ENCODE measurements at regions not wholly inside any gene's neighbourhood (a gene's known extent, or its start where the extent isn't known, plus 50 kb on each side); places are given as distances from the start of the nearest gene placed in this dataset.

DNA sequence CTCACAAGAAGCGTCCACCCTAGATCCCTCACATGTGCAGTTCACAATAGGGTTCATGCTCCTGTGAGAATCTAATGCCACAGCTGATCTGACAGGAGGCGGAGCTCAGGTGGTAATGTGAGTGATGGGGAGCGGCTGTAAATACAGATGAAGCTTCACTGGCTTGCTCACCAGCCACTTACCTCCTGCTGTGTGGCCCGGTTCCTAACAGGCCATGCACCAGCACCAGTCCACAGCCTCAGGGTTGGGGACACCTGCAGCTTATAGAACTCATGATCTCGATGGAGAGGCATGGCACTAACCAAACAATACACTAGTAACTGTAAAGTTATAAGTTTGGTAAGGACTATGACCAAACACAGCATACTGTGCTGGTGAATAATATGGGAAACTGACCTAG lies 368.0 kb upstream of the CDH5 start:
- no peak for DNase-seq

GRCh38 chr16:65994291-65994690 lies 372.2 kb upstream of the CDH5 start:
- DNase-seq = no peak

- no peak for DNase-seq
These were observed 375.3 kb upstream of the CDH5 start for GRCh38 chr16:65991149-65991701.

DNA sequence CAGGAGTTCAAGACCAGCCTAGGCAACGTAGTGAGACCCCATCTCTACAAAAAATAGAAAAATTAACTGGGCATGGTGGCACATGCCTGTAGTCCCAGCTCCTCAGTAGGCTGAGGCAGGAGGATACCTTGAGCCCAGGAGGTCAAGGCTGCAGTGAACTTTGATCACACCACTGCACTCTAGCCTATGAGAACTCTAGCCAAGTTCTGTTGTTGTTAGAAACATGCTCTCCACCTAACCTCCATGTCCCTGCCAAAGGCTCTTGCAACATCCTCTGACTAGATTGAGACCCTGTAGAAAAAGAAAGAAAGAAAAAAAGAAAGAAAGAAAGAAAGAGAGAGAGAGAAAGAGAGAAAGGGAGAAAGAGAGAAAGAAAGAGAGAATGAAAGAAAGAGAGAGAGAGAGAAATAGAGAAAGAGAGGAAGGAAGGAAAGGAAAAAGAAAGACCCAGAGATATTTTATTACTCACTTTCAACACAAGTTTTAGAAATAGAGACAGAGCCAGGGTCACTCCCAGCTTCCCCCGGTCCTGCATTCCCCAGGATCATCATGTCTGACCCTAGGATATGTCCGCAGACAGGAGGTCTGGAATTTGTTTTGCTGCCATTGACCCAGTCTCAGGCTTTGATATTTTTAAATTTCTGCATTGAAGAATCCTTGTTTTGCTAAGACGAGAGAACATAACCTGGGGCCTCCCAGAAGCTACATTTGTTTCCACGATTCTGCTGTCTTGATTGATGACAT lies 376.5 kb upstream of the CDH5 start:
- no peak for DNase-seq

DNA sequence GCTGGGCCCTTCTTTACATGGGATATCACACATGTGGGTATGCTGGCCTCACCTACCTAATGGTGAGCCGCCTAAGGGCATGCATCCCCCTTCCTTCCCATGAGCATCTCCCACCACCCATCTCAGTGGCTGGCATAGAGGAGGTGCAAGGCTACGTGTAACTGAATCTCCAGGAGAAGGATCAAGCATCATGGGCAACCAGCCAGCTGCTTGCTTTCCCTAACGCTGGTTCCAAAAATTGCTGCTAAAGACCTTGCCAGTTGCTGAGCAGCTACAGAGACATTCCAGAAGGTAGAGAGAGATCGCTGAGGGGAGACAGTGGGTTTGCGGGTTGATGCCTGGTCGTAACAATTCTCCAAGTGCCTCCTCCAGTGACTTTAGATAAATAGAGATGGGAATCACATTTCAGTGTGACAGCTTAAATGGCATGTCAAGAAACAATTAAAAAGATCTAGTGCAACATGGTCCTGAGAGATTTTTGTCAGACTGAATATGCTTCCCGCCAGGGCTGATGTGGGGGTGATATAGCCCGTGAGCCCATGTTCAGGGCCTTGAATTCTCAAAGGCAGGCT lies 378.4 kb upstream of the CDH5 start:
- DNase-seq = no peak

DNA sequence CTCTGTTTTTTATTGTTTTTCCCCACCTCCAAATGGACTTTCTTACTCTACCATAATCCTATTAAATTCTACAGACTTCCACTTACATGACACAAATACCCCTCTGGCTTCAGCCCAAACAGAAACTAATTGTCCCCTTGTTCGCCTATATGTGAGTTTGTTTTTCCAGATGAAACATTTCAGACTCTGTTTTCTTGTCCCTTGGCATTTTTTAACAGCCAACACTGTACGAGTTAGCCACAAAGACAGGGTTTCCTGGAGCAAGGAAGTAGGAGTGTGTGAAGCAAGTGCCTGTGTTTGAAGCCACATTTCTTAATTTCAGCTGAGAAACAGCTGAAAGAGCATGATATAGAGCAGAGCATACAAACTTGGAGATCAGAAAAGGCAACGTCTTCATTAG lies 382.2 kb upstream of the CDH5 start:
- DNase-seq = no peak

DNA sequence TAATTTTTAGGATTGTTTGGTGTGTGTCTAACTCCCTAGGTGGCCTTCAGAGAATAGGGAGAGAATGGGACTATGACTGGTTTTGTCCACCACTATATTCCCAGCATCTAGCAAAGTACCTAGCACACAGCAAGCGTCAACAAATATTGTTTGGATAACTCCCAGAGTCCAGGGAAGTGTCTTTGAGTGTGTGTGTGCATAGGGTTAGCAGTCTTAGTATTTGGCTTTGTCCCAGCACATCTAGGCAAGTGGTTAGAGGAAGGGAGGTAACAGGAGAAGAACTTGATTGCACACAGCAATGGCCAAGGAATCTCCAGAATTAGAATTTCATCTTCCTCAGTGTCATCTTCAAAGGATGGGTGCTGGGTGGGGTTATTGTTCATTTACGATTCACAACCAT lies 385.4 kb upstream of the CDH5 start:
- DNase-seq = no peak

- no peak for DNase-seq
These were observed 391.3 kb upstream of the CDH5 start for GRCh38 chr16:65975049-65975708.

DNA sequence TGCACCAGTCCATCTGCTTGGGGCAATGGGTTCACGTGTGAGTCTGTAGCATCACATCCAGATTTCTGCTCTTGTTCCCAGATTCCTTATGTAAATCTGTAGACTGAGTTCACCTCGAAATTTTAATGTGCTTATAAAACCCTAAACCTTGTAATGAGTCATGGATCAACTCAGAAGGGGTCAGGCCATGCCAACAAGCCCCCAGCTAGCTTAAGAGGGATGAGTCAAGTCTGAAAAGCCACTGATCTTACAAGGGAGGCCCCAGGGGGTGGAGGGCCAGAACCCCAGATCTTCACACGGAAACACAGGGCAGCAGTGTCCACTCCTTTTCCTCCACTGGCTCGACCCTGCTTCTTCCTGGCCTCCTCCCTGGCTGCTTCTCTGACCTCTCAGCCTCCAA lies 399.1 kb upstream of the CDH5 start:
- no peak for DNase-seq

DNA sequence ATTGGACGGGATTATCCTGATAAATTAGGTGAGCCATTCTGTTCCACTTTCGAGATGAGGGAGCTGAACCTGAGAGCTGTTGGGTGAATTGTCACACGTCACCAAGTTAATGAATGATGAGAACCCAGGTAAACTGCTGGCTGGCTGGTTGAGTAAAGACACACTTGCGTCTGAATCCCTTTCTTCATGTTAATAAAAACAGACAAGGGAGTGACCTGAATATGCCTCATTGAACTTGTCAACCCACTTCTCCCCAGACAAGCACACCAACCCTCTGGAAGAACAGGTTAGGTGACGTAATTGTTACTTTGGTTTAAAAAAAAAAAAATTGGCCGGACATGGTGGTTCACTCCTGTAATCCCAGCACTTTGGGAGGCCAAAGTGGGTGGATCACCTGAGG lies 400.9 kb upstream of the CDH5 start:
- DNase-seq = no peak

DNA sequence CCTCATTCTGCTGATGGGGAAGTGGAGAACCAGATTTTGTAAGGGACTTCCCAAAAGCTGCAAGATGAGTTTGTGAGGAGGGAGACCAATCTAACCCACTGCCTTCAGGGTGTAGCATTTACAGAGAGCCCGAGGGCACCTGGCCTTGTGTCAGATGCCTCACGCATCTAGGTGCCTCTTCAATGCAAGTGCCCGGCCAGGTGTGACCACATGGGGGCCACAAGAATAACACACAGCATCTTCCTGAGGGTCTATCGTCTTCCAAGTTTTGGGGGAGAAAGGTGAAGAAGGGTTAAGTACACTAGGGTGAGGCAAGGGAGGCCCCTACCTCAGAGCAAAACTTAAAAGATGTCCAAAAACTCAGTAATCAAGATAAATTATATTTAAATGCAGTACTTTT lies 401.7 kb upstream of the CDH5 start:
- no peak for DNase-seq

- no peak for DNase-seq
These were observed 404.9 kb upstream of the CDH5 start for GRCh38 chr16:65961476-65962143.

GRCh38 chr16:65959983-65960382 lies 406.5 kb upstream of the CDH5 start:
- DNase-seq = no peak

DNA sequence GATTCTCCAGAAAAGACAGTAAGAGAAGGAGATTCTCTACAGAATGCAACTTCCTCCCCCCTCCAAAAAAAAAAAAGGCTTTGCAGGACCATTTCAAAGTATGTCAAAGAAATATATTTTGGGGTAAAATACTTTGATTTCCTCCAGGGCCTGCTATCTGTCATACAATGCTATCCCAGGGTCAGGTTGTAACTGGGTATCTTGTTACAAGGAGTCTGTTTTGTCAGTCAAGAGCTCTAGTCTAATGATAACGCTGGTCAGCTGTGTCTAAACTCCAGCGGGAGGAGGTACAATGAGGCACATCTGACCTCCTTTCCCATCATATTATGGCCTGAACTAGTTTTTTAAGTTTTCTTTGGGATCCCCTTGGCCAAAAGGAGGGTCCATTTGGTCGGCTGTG lies 408.4 kb upstream of the CDH5 start:
- DNase-seq = no peak

- no peak for DNase-seq
These were observed 410.4 kb upstream of the CDH5 start for GRCh38 chr16:65956100-65956499.

GRCh38 chr16:65954446-65954845 lies 412.0 kb upstream of the CDH5 start:
- DNase-seq = no peak

- no peak for DNase-seq
These were observed 416.3 kb upstream of the CDH5 start for GRCh38 chr16:65950211-65950610.

DNA sequence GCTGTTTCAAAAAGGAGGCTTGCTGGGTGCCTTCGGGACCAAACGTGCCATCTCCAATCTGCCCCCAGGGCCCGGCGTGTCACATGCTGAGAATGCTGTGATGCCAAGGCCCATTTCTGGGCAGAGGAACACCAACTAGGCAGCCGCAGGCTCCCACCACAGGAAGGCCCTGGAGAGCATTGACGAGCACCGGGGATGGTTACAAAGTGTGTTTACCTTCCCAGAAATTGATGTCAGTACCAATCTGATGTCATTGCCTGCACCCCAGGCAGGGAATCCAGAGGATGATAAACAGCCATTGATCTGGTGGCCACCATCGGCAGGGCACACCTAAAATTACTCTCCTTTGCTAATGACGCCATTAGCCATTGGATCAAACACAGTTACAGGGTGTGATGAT lies 418.1 kb upstream of the CDH5 start:
- no peak for DNase-seq

GRCh38 chr16:65947951-65948350 lies 418.5 kb upstream of the CDH5 start:
- DNase-seq = no peak

GRCh38 chr16:65945493-65945892 lies 421.0 kb upstream of the CDH5 start:
- DNase-seq = no peak

GRCh38 chr16:65944361-65944760 lies 422.1 kb upstream of the CDH5 start:
- DNase-seq = no peak

DNA sequence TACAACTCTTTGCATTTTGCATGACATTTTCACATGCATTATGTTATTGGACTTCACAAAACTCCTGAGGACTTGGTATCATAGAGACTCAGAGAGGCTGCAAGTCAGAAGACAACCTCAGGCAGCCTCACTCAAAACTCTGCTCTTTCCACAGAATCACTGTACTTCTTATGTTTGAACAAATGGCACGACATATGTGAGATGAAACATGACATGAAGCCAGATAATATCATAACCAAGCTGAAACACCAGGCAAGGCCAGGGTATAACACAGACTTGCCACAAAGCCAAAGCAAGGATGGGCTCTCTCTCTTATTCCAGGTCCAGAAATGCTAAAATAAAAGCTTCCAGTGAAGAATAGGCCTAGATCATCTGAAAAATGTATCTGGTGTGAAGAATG lies 425.8 kb upstream of the CDH5 start:
- DNase-seq = no peak

DNA sequence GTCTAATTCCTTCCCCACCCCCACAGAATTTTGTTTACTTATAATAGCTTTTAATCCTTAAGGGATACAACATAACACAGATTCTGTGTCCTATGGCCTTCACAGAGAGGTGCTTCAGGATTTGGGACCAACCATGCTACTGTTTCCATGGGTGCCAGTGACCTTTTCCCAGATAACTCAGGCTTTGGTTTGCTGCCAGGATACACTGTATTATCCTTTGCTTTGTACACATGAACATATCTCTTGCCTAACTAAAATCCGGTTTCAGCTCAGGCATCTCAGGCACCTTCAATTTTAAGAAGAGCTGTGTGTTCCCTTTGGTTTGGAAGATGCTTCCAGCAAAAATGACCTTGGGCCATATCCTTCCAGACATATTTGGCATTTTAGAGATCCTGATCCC lies 428.4 kb upstream of the CDH5 start:
- no peak for DNase-seq

DNA sequence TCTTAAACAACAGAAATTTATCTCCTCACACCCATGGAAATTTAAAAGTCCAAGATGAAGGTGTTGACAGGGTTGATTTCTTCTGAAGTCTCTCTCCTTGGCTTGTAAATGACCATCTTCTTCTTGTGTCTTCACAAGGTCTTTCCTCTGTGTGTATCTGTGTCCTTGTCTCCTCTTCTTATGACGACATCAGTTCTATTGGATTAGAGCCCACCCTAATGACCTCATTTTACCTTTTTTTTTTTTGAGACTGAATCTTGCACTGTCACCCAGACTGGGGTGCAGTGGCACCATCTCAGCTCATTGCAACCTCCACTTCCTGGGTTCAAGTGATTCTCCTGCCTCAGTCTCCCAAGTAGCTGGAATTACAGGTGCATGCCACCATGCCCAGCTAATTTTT lies 429.0 kb upstream of the CDH5 start:
- DNase-seq = no peak

Measured in activated CD4-positive, alpha-beta T cell treated with anti-CD3 and anti-CD28 coated beads, Interleukin-2, amount 50 U/mL, for 4 hours (primary cell).